GM12878 (cell line): ENCODE measurements at regions not wholly inside any gene's neighbourhood (a gene's known extent, or its start where the extent isn't known, plus 50 kb on each side); places are given as distances from the start of the nearest gene placed in this dataset.

Experiments used
- CUX1 ChIP-seq: IDR thresholded peaks from 2 replicates; pipeline ENCODE4 v1.6.1; 2012; ENCODE audit warnings: improper control_type of control experiment, low read depth, low read length; ENCODE audit not compliant: insufficient replicate concordance
- TCF7 ChIP-seq: IDR thresholded peaks from 2 replicates; pipeline ENCODE4 v1.6.1; 2014; ENCODE audit warnings: antibody characterized with exemption, borderline replicate concordance
- ZNF622 ChIP-seq: fragments of 450-650 bp; IDR thresholded peaks from 2 replicates; pipeline ENCODE4 v1.6.1; 2017; ENCODE audit warnings: mild to moderate bottlenecking, inconsistent platforms
- TF ChIP-seq, protein P1 (sequence below), 3 experiments: IDR thresholded peaks in 2 of 3; conservative IDR thresholded peaks in 1 of 3; 2 replicates each; pipeline ENCODE4 v1.5.1; 2011; ENCODE audit warnings: low read depth in 3 of 3, low read length in 3 of 3, mild to moderate bottlenecking in 3 of 3, control low read depth in 2 of 3, moderate library complexity in 2 of 3, inconsistent platforms in 1 of 3, mixed read lengths in 1 of 3; ENCODE audit not compliant: control insufficient read depth in 2 of 3, insufficient read depth in 1 of 3; ENCODE audit errors: extremely low read depth in 1 of 3

- TF ChIP-seq CUX1: no peak
- no peak for TF ChIP-seq ZNF622
- TF ChIP-seq, protein P1, sequence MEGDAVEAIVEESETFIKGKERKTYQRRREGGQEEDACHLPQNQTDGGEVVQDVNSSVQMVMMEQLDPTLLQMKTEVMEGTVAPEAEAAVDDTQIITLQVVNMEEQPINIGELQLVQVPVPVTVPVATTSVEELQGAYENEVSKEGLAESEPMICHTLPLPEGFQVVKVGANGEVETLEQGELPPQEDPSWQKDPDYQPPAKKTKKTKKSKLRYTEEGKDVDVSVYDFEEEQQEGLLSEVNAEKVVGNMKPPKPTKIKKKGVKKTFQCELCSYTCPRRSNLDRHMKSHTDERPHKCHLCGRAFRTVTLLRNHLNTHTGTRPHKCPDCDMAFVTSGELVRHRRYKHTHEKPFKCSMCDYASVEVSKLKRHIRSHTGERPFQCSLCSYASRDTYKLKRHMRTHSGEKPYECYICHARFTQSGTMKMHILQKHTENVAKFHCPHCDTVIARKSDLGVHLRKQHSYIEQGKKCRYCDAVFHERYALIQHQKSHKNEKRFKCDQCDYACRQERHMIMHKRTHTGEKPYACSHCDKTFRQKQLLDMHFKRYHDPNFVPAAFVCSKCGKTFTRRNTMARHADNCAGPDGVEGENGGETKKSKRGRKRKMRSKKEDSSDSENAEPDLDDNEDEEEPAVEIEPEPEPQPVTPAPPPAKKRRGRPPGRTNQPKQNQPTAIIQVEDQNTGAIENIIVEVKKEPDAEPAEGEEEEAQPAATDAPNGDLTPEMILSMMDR (IDR thresholded peaks at IDR 0.05 in 2 of 3, conservative IDR thresholded peaks at IDR 0.05 in 1 of 3; ENCODE audit: control insufficient read depth in 2 of 3, extremely low read depth in 1 of 3, insufficient read depth in 1 of 3, low read depth in 3 of 3, low read length in 3 of 3): no peak
- TF ChIP-seq TCF7: no peak
Observed at GRCh38 chr13:100957741-100958140, 283.1 kb upstream of the TMTC4 start (continued).
